K562 (cell line): ENCODE measurements at regions not wholly inside any gene's neighbourhood (a gene's known extent, or its start where the extent isn't known, plus 50 kb on each side); places are given as distances from the start of the nearest gene placed in this dataset.
A peak's percentile ranks its signal among the peaks of the same experiment; 100 is the strongest.
"Not testable (repeated sequence)": the region's sequence is repeated elsewhere in the genome, so short reads cannot be mapped to it uniquely, and the experiment has no call there.

ENCODE experiments used
- ATAC-seq: fragments of 200-7000 bp; cut with Tn5 transposase; 3 replicates; pipeline ENCODE4 v1.9.1; 2020; ENCODE audit warnings: moderate library complexity
- BruUV-seq: library from RNA; stranded (reverse); fragments of 400-500 nt; replicated peaks from 2 replicates; lab custom pipeline; 2021; lab: Mats Ljungman, UMichigan
- CTCF ChIA-PET: fragments of 300-600 bp; formaldehyde crosslinking; extraction: SDS; loops from one replicate; lab custom pipeline; 2021; ENCODE audit warnings: low intra/inter-chr PET ratio; lab: Yijun Ruan, JAX
- POLR2A ChIA-PET: fragments of 300-600, 350-650 bp; sonication (Branson Sonifier 250); formaldehyde crosslinking; extraction: SDS; loops from one replicate; lab custom pipeline; 2021; ENCODE audit warnings: antibody characterized with exemption, inconsistent platforms; lab: Yijun Ruan, JAX
- DNase-seq, 4 experiments: peaks; one replicate each; pipeline versions ENCODE4 v3.0.0 to v3.0.0-alpha.2; 2011 to 2018; ENCODE audit warnings: low spot score in 3 of 4, mixed read lengths in 3 of 4; ENCODE audit errors: extremely low read depth in 1 of 4
- FAIRE-seq: peaks from 2 replicates; lab custom pipeline; 2011; peaks lifted over from hg19 to GRCh38; lab: Jason Lieb, UNC
- H2AFZ ChIP-seq: 2 replicates; pipeline ENCODE4 v1.6.0; 2011; ENCODE audit warnings: low read depth, low read length, control low read depth, inconsistent platforms
- H3K27ac ChIP-seq: fragments of 200-600 bp; 3 replicates; pipeline ENCODE4 v1.8.0; 2011; ENCODE audit warnings: low read depth, mild to moderate bottlenecking, control low read depth, inconsistent platforms, low read length, moderate library complexity, mixed read lengths; ENCODE audit errors: extremely low read depth
- H3K27me3 ChIP-seq, 2 experiments: fragments of 300-600 bp in 1 of 2; 2 replicates in 1 of 2; 3 replicates in 1 of 2; pipeline versions ENCODE4 v1.6.0 to v1.8.0; 2011; ENCODE audit warnings: inconsistent platforms in 2 of 2, low read length in 2 of 2, mild to moderate bottlenecking in 1 of 2, mixed read lengths in 1 of 2, moderate library complexity in 1 of 2; ENCODE audit not compliant: control insufficient read depth in 2 of 2, insufficient read depth in 2 of 2
- H3K36me3 ChIP-seq: fragments of 300-600 bp; 3 replicates; pipeline ENCODE4 v1.8.0; 2011; ENCODE audit warnings: mild to moderate bottlenecking, low read length, inconsistent platforms; ENCODE audit not compliant: control insufficient read depth, insufficient read depth
- H3K4me1 ChIP-seq, 2 experiments: fragments of 200-600 bp in 1 of 2; replicated peaks in 1 of 2; 2 replicates in 1 of 2; 3 replicates in 1 of 2; pipeline versions ENCODE4 v1.5.1 to v1.8.0; 2011; ENCODE audit warnings: inconsistent platforms in 2 of 2, low read length in 2 of 2, mild to moderate bottlenecking in 1 of 2, mixed read lengths in 1 of 2, moderate library complexity in 1 of 2; ENCODE audit not compliant: control insufficient read depth in 2 of 2, insufficient read depth in 2 of 2
- H3K4me2 ChIP-seq: 2 replicates; pipeline ENCODE4 v1.6.1; 2011; ENCODE audit warnings: low read length, control low read depth, inconsistent platforms, mixed read lengths; ENCODE audit not compliant: insufficient read depth
- H3K4me3 ChIP-seq: fragments of 200-600 bp; sonication (generic), shearing (Covaris generic); 2 replicates; pipeline ENCODE4 v1.5.1; 2016; ENCODE audit warnings: control low read depth, inconsistent platforms
- H3K79me2 ChIP-seq: fragments of 200-600 bp; 3 replicates; pipeline ENCODE4 v1.8.0; 2011; ENCODE audit warnings: low read length, inconsistent platforms; ENCODE audit not compliant: control insufficient read depth, insufficient read depth
- H3K9ac ChIP-seq, 2 experiments: 2 replicates each; pipeline versions ENCODE4 v1.6.0 to v1.6.1; 2011; ENCODE audit warnings: low read depth in 2 of 2, low read length in 2 of 2, control low read depth in 1 of 2, inconsistent platforms in 1 of 2, mild to moderate bottlenecking in 1 of 2, mixed read lengths in 1 of 2; ENCODE audit not compliant: insufficient read depth in 1 of 2
- H3K9me1 ChIP-seq: one replicate; pipeline ENCODE4 v1.6.0; 2011; ENCODE audit warnings: inconsistent platforms, mild to moderate bottlenecking, low read length, moderate library complexity; ENCODE audit not compliant: control insufficient read depth, insufficient read depth
- H3K9me3 ChIP-seq: replicated peaks from 2 replicates; pipeline ENCODE4 v1.5.1; 2011; ENCODE audit warnings: low read depth, low read length, inconsistent platforms; ENCODE audit not compliant: control insufficient read depth, insufficient read depth
- H4K20me1 ChIP-seq: replicated peaks from 2 replicates; pipeline ENCODE4 v1.6.1; 2011; ENCODE audit warnings: low read length, inconsistent platforms, mixed read lengths; ENCODE audit not compliant: control insufficient read depth, insufficient read depth
- C11orf30 ChIP-seq: fragments of 450-650 bp; IDR thresholded peaks from 2 replicates; pipeline ENCODE4 v1.6.1; 2016; ENCODE audit warnings: low read depth, mild to moderate bottlenecking
- MAFF ChIP-seq: IDR thresholded peaks from 2 replicates; pipeline ENCODE4 v1.6.1; 2012; ENCODE audit warnings: low read length, improper control_type of control experiment
- MAFG ChIP-seq: fragments of 450-650 bp; conservative IDR thresholded peaks from 2 replicates; pipeline ENCODE4 v1.6.1; 2016; ENCODE audit warnings: missing genetic modification characterization, missing compliant biosample characterization
- MAFK ChIP-seq: IDR thresholded peaks from 2 replicates; pipeline ENCODE4 v1.6.1; 2011; ENCODE audit warnings: low read length, improper control_type of control experiment
- MIER1 ChIP-seq: fragments of 450-650 bp; IDR thresholded peaks from 2 replicates; pipeline ENCODE4 v1.6.1; 2016; ENCODE audit warnings: antibody characterized with exemption, mild to moderate bottlenecking, low read depth
- NONO ChIP-seq, 2 experiments: fragments of 200-400 bp in 1 of 2; fragments of 450-650 bp in 1 of 2; formaldehyde crosslinking in 1 of 2; IDR thresholded peaks; 2 replicates each; pipeline ENCODE4 v1.6.1; 2017; ENCODE audit warnings: low read depth in 2 of 2, mild to moderate bottlenecking in 2 of 2, moderate library complexity in 2 of 2, low read length in 1 of 2
- ZFP30 ChIP-seq: fragments of 250-450 bp; sonication (Bioruptor Pico); IDR thresholded peaks from 2 replicates; pipeline ENCODE4 v1.8.0; 2022; ENCODE audit warnings: moderate library complexity, mild to moderate bottlenecking, inconsistent platforms, borderline replicate concordance
- ZNF316 ChIP-seq: fragments of 450-650 bp; IDR thresholded peaks from 2 replicates; pipeline ENCODE4 v1.6.1; 2016
- WGBS: fragments of 100-300 bp; shearing (Covaris generic); methylation state at CpG from one replicate; pipeline ENCODE4 v1.1.6; 2016; ENCODE audit warnings: low coverage, mixed read lengths; ENCODE audit not compliant: insufficient coverage; ENCODE audit errors: missing lambda C conversion rate; 5-methylcytosine and 5-hydroxymethylcytosine counted together
- in situ Hi-C: fragments of 300-500 bp; cut with MboI; formaldehyde crosslinking; loops from 4 replicates; pipeline ENCODE4 v1.15.0; 2018; ENCODE audit warnings: inconsistent platforms, mixed read lengths
- intact Hi-C: fragments of 100-400 bp; cut with micrococcal nuclease; formaldehyde crosslinking; loops from 2 replicates; pipeline ENCODE4 v1.14.2; 2022

DNA sequence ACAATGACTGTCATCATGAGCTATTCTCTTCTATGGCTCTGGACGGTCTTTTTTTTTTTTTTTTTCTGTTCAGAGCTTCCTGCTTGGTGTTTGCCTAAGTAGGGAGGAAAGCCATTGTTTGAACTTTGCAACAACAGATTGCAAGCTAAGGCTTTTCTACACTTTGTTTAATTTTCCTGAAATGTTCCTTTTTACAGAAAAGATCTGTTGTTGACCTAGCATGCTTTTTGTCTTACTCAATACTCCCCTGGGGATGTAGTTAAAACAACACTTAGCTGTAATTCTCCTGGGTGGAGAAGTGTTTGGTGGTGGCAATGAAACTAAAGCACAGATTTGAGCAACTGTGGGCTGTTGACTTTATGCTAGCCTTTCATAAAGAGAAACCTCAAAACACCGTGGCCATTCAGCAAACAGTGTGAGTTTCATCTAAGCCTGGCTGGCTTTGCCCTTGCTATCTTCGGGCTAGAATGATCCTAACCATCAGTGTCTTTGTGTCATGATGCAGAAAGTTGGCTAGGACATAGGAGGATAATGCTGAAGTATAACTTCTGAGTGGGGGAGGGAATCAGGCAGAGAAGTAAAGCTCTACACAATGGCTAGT lies 110.5 kb downstream of the ANXA3 start:
- Histone ChIP-seq H3K36me3 (no peaks in the 10 kb centered on the region), H3K27me3 (no peaks in the 10 kb centered on the region), H3K4me2 (no peak overlapping the region), H3K9me3 (no peaks in the 10 kb centered on the region), H3K27ac (no peak overlapping the region), H3K9me1 (no peaks in the 10 kb centered on the region), H3K79me2 (no peaks in the 10 kb centered on the region), H3K4me3 (no peak overlapping the region), H4K20me1 (no peaks in the 10 kb centered on the region), H3K9ac (no peak overlapping the region), H2AFZ (peak overlapping the region; percentile 27), H3K4me1 (peaks cover 23 to 64% of the 10 kb centered on the region in 2 experiments)
- in situ Hi-C loops (no loop called here), intact Hi-C loops (no loop called here)
- TF ChIP-seq MIER1 (no peak), ZNF316 (peak; percentile 37; the same call in 1 of the 2 replicates)
- DNase-seq: no peak
- ChIA-PET CTCF (no interaction called here), POLR2A (interaction anchor here (1.3 to 1.8 kb wide), 3 partner anchors 10 to 21 kb away, joined by 4 to 5 read pairs (median 4); no protein-coding TSS in a partner anchor)
- FAIRE-seq: no peak
- ATAC-seq: no peak
- whole genome bisulfite sequencing: 18% methylated on average over 3 of the region's 3 CpGs
- no TSS peak for BruUV-seq

DNA sequence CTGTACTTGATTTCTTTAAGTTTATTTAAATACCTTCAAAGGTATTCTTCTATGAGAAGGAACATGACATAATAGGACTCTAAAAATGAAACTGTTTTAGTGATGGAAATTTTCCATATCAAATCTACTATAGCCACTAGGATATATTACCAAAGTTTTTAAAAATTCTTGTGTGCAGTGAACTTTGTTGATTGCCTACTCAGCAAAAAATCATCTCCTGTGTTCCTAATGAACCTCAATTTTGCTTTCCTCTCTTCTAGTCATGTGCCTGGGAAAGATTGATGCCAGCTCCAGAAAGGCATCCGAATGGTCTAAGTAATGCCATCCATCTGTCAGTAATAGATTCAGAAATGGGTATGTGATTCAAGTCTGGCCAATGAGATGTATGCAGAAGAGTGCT lies 111.1 kb downstream of the ANXA3 start:
- FAIRE-seq (no peak), ATAC-seq (no peak), DNase-seq (no peak)
- Histone ChIP-seq H3K36me3 (no peaks in the 10 kb centered on the region), H3K27ac (no peak overlapping the region), H2AFZ (no peak overlapping the region), H3K4me2 (no peak overlapping the region), H4K20me1 (no peaks in the 10 kb centered on the region), H3K9ac (no peak overlapping the region), H3K4me3 (no peak overlapping the region), H3K9me3 (no peaks in the 10 kb centered on the region), H3K9me1 (no peaks in the 10 kb centered on the region), H3K79me2 (no peaks in the 10 kb centered on the region), H3K4me1 (peaks cover 23 to 61% of the 10 kb centered on the region in 2 experiments), H3K27me3 (no peaks in the 10 kb centered on the region)
- POLR2A ChIA-PET: interaction anchor here (1.3 to 1.8 kb wide), 3 partner anchors 10 to 21 kb away, joined by 4 to 5 read pairs (median 4); no protein-coding TSS in a partner anchor
- CTCF ChIA-PET: no interaction called here
- BruUV-seq: no TSS peak
- in situ Hi-C loops (no loop called here), intact Hi-C loops (no loop called here)
- TF ChIP-seq MAFK (peak; percentile 96), NONO (IDR thresholded peaks at IDR 0.05; ENCODE audit: low read depth in 2 of 2, low read length in 1 of 2) (no peak), C11orf30 (peak; percentile 95), MAFF (peak; percentile 96), ZNF316 (peak; percentile 97), MAFG (tag) (peak; percentile 91), ZFP30 (CRISPR knock-in tag) (no peak)
- WGBS: 77% methylated on average over 1 of the region's 1 CpG

GRCh38 chr4:78664296-78664695 lies 111.9 kb upstream of the BMP2K start:
- peak overlapping the region; percentile 14 for H2AFZ ChIP-seq
- H3K27ac ChIP-seq, H3K9me1 ChIP-seq, ATAC-seq, in situ Hi-C loops, H3K4me2 ChIP-seq, H3K9me3 ChIP-seq, H3K9ac ChIP-seq, H4K20me1 ChIP-seq, H3K27me3 ChIP-seq, intact Hi-C loops, H3K36me3 ChIP-seq, H3K4me3 ChIP-seq, CTCF ChIA-PET, BruUV-seq, DNase-seq, FAIRE-seq, H3K79me2 ChIP-seq: not testable (repeated sequence)
- whole genome bisulfite sequencing: 72% methylated on average over 5 of the region's 5 CpGs
- H3K4me1 ChIP-seq: peaks cover 17 to 54% of the 10 kb centered on the region in 2 experiments
- POLR2A ChIA-PET: interaction anchor here (1.0 kb wide), 1 partner anchor 12 kb away, joined by 3 read pairs; no protein-coding TSS in a partner anchor
